ENCODE measurements at regions not wholly inside any gene's neighbourhood (a gene's known extent, or its start where the extent isn't known, plus 50 kb on each side); places are given as distances from the start of the nearest gene placed in this dataset.

DNA sequence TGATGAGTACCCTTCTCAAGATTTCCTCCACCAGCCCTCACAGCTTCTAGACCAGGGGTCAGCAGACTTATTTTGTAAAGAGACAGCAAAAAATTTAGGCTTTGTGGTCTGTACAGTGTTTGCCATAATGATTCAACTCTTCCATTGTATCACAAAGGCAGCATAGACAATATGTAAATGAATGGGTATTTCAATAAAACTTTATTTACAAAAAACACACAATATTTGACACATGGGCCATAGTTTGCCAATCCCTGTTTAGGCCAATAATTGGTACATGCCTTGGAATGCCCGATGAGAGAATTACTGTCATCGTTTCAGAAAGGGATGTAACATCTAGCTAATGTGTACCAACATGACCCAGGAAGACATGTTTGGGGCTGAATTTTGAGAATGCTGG is 178.9 kb upstream of the GALNT2 start:
- no peak for TF ChIP-seq YY1 (IDR thresholded peaks at IDR 0.05; ENCODE audit: low read depth)
- no peak for TF ChIP-seq RFX5 (IDR thresholded peaks at IDR 0.05; ENCODE audit: low read length)
- TF ChIP-seq CTCF (IDR thresholded peaks at IDR 0.05), result no peak
- TF ChIP-seq EP300 (IDR thresholded peaks at IDR 0.05; ENCODE audit: borderline replicate concordance in 1 of 2, low read depth in 1 of 2, low read length in 1 of 2), result no peak
- no peak for TF ChIP-seq RCOR1 (IDR thresholded peaks at IDR 0.05; ENCODE audit: low read length)
- no peak for TF ChIP-seq MAX (IDR thresholded peaks at IDR 0.05; ENCODE audit: low read depth)
- TF ChIP-seq USF2 (IDR thresholded peaks at IDR 0.05; ENCODE audit: borderline replicate concordance, low read depth, low read length), result no peak
- no peak for TF ChIP-seq FOXM1 (IDR thresholded peaks at IDR 0.05; ENCODE audit: low read depth)
- no peak for TF ChIP-seq TCF12 (IDR thresholded peaks at IDR 0.05)
- no peak for TF ChIP-seq POLR2AphosphoS5 (IDR thresholded peaks at IDR 0.05; ENCODE audit: low read depth, low read length)
- TF ChIP-seq, protein P1, sequence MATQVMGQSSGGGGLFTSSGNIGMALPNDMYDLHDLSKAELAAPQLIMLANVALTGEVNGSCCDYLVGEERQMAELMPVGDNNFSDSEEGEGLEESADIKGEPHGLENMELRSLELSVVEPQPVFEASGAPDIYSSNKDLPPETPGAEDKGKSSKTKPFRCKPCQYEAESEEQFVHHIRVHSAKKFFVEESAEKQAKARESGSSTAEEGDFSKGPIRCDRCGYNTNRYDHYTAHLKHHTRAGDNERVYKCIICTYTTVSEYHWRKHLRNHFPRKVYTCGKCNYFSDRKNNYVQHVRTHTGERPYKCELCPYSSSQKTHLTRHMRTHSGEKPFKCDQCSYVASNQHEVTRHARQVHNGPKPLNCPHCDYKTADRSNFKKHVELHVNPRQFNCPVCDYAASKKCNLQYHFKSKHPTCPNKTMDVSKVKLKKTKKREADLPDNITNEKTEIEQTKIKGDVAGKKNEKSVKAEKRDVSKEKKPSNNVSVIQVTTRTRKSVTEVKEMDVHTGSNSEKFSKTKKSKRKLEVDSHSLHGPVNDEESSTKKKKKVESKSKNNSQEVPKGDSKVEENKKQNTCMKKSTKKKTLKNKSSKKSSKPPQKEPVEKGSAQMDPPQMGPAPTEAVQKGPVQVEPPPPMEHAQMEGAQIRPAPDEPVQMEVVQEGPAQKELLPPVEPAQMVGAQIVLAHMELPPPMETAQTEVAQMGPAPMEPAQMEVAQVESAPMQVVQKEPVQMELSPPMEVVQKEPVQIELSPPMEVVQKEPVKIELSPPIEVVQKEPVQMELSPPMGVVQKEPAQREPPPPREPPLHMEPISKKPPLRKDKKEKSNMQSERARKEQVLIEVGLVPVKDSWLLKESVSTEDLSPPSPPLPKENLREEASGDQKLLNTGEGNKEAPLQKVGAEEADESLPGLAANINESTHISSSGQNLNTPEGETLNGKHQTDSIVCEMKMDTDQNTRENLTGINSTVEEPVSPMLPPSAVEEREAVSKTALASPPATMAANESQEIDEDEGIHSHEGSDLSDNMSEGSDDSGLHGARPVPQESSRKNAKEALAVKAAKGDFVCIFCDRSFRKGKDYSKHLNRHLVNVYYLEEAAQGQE (IDR thresholded peaks at IDR 0.05; ENCODE audit: low read depth, low read length), result no peak
- TF ChIP-seq GABPA (IDR thresholded peaks at IDR 0.05; ENCODE audit: low read depth), result no peak
- no peak for TF ChIP-seq SMC3 (IDR thresholded peaks at IDR 0.05; ENCODE audit: low read depth, low read length)
- no peak for TF ChIP-seq TAF1 (IDR thresholded peaks at IDR 0.05; ENCODE audit: borderline replicate concordance, low read depth, low read length)

Data from SK-N-SH (cell line).